ENCODE measurements at regions not wholly inside any gene's neighbourhood (a gene's known extent, or its start where the extent isn't known, plus 50 kb on each side); places are given as distances from the start of the nearest gene placed in this dataset.

GRCh38 chr19:30887042-30887441 lies 462.2 kb downstream of the TSHZ3 start:
- TF ChIP-seq GATA2 (IDR thresholded peaks at IDR 0.05; ENCODE audit: low read depth, low read length) (no peak), GATA3 (IDR thresholded peaks at IDR 0.05; ENCODE audit: low read depth, low read length) (no peak)
